HCT116 (cell line): ENCODE measurements at regions not wholly inside any gene's neighbourhood (a gene's known extent, or its start where the extent isn't known, plus 50 kb on each side); places are given as distances from the start of the nearest gene placed in this dataset.

ENCODE experiments used
- ATAC-seq: fragments of 200-7000 bp; cut with Tn5 transposase; 2 replicates; pipeline ENCODE4 v1.9.1; 2020; ENCODE audit warnings: mild to moderate bottlenecking, moderate library complexity
- BruUV-seq: library from RNA; stranded (reverse); fragments of 400-500 nt; replicated peaks from 2 replicates; lab custom pipeline; 2021; lab: Mats Ljungman, UMichigan
- CTCF ChIA-PET: fragments of 300-600 bp; sonication (Branson Sonifier 250); formaldehyde crosslinking; loops from one replicate; lab custom pipeline; 2021; ENCODE audit warnings: antibody characterized with exemption; lab: Charles Lee
- POLR2A ChIA-PET: fragments of 300-600, 350-600 bp; sonication (Branson Sonifier 250); formaldehyde crosslinking; loops from one replicate; lab custom pipeline; 2021; ENCODE audit warnings: antibody characterized with exemption; lab: Charles Lee
- RAD21 ChIA-PET, 2 experiments: fragments of 300-600 bp; sonication (Branson Sonifier 250); formaldehyde crosslinking; loops; one replicate each; lab custom pipeline; 2023; ENCODE audit warnings: low total read pairs in 2 of 2; ENCODE audit not compliant: uncharacterized antibody in 2 of 2, unreplicated experiment in 2 of 2, low non-redundant PET in 1 of 2; lab: Charles Lee
- DNase-seq: peaks from one replicate; pipeline ENCODE4 v3.0.0-alpha.2; 2010; ENCODE audit warnings: low read depth, low spot score
- H2AFZ ChIP-seq: fragments of 200-600 bp; shearing (Covaris generic), sonication (generic); 2 replicates; pipeline ENCODE4 v1.6.1; 2017; ENCODE audit warnings: low read depth, mixed run types, mixed read lengths, antibody characterized with exemption, low read length; ENCODE audit not compliant: poor library complexity, severe bottlenecking
- H3K27ac ChIP-seq: 2 replicates; pipeline ENCODE4 v1.5.1; 2012; ENCODE audit warnings: low read depth, low read length
- H3K27me3 ChIP-seq: fragments of 200-600 bp; sonication (generic); 2 replicates; pipeline ENCODE4 v1.6.1; 2016; ENCODE audit warnings: mixed run types, low read length, mixed read lengths; ENCODE audit not compliant: insufficient read depth
- H3K36me3 ChIP-seq, 2 experiments: fragments of 200-500 bp in 1 of 2; fragments of 200-600 bp in 1 of 2; sonication (Bioruptor generic) in 1 of 2; sonication (generic) in 1 of 2; 2 replicates each; pipeline versions ENCODE4 v1.5.1 to v1.6.1; 2014 to 2016; ENCODE audit warnings: low read length in 2 of 2, inconsistent platforms in 1 of 2, mixed read lengths in 1 of 2, mixed run types in 1 of 2; ENCODE audit not compliant: insufficient read depth in 2 of 2, control insufficient read depth in 1 of 2
- H3K4me1 ChIP-seq, 2 experiments: fragments of 200-600 bp in 1 of 2; sonication (generic) in 1 of 2; 2 replicates each; pipeline versions ENCODE4 v1.5.1 to v1.6.1; 2012 to 2017; ENCODE audit warnings: low read length in 2 of 2, inconsistent platforms in 1 of 2, mild to moderate bottlenecking in 1 of 2, mixed read lengths in 1 of 2, mixed run types in 1 of 2, moderate library complexity in 1 of 2; ENCODE audit not compliant: insufficient read depth in 2 of 2, control insufficient read depth in 1 of 2
- H3K4me2 ChIP-seq: fragments of 200-600 bp; sonication (generic); 2 replicates; pipeline ENCODE4 v1.6.1; 2017; ENCODE audit warnings: mixed run types, low read length, mixed read lengths
- H3K4me3 ChIP-seq, 2 experiments: fragments of 200-600 bp in 1 of 2; sonication (generic) in 1 of 2; replicated peaks in 1 of 2; 2 replicates each; pipeline ENCODE4 v1.5.1; 2011 to 2016; ENCODE audit warnings: low read length in 2 of 2, control low read depth in 1 of 2, low read depth in 1 of 2, mild to moderate bottlenecking in 1 of 2, mixed read lengths in 1 of 2, mixed run types in 1 of 2
- H3K79me2 ChIP-seq: fragments of 200-600 bp; sonication (generic); 2 replicates; pipeline ENCODE4 v1.6.1; 2017; ENCODE audit warnings: mild to moderate bottlenecking, mixed run types, low read length, moderate library complexity, mixed read lengths; ENCODE audit not compliant: insufficient read depth
- H3K9ac ChIP-seq: fragments of 200-600 bp; sonication (generic); 2 replicates; pipeline ENCODE4 v1.6.1; 2016; ENCODE audit warnings: low read length, mixed read lengths
- H3K9me2 ChIP-seq: fragments of 200-600 bp; sonication (generic), shearing (Covaris generic); 2 replicates; pipeline ENCODE4 v1.6.1; 2017; ENCODE audit warnings: mixed run types, mild to moderate bottlenecking, moderate library complexity; ENCODE audit not compliant: insufficient read depth
- H3K9me3 ChIP-seq, 2 experiments: fragments of 200-500 bp in 1 of 2; fragments of 200-600 bp in 1 of 2; sonication (Bioruptor generic) in 1 of 2; sonication (generic) in 1 of 2; 2 replicates each; pipeline ENCODE4 v1.6.1; 2014 to 2017; ENCODE audit warnings: low read length in 2 of 2, mixed read lengths in 2 of 2, inconsistent platforms in 1 of 2, low read depth in 1 of 2, mild to moderate bottlenecking in 1 of 2, mixed run types in 1 of 2, moderate library complexity in 1 of 2; ENCODE audit not compliant: control insufficient read depth in 1 of 2, insufficient read depth in 1 of 2
- H4K20me1 ChIP-seq: fragments of 200-600 bp; sonication (generic), shearing (Covaris generic); 2 replicates; pipeline ENCODE4 v1.6.1; 2017; ENCODE audit warnings: mixed run types, mild to moderate bottlenecking, moderate library complexity; ENCODE audit not compliant: insufficient read depth
- CBX3 ChIP-seq: IDR thresholded peaks from 2 replicates; pipeline ENCODE4 v1.6.1; 2012; ENCODE audit warnings: low read depth
- CEBPB ChIP-seq: IDR thresholded peaks from 2 replicates; pipeline ENCODE4 v1.6.1; 2012; ENCODE audit warnings: low read depth
- EGR1 ChIP-seq: IDR thresholded peaks from 2 replicates; pipeline ENCODE4 v1.6.1; 2012; ENCODE audit warnings: low read depth
- ELF1 ChIP-seq: IDR thresholded peaks from 2 replicates; pipeline ENCODE4 v1.6.1; 2012; ENCODE audit warnings: low read depth, borderline replicate concordance
- EZH2 ChIP-seq: fragments of 200-600 bp; sonication (generic); IDR thresholded peaks from 2 replicates; pipeline ENCODE4 v1.6.1; 2017; ENCODE audit warnings: antibody characterized with exemption, mixed run types
- EZH2phosphoT487 ChIP-seq: fragments of 200-600 bp; IDR thresholded peaks from 2 replicates; pipeline ENCODE4 v1.6.1; 2018; ENCODE audit warnings: antibody characterized with exemption, borderline replicate concordance
- JUND ChIP-seq: IDR thresholded peaks from 2 replicates; pipeline ENCODE4 v1.6.1; 2012
- POLR2A ChIP-seq: IDR thresholded peaks from 2 replicates; pipeline ENCODE4 v1.7.0; 2011; ENCODE audit warnings: borderline replicate concordance; ENCODE audit not compliant: insufficient read depth, insufficient read length; ENCODE audit errors: extremely low read depth
- RAD21 ChIP-seq: IDR thresholded peaks from 2 replicates; pipeline ENCODE4 v1.6.1; 2012; ENCODE audit warnings: low read depth, mild to moderate bottlenecking
- SIN3A ChIP-seq: IDR thresholded peaks from 2 replicates; pipeline ENCODE4 v1.6.1; 2012; ENCODE audit warnings: low read depth
- SP1 ChIP-seq: IDR thresholded peaks from 2 replicates; pipeline ENCODE4 v1.6.1; 2012; ENCODE audit warnings: low read depth
- YY1 ChIP-seq: IDR thresholded peaks from 2 replicates; pipeline ENCODE4 v1.6.1; 2011; ENCODE audit warnings: low read length, low read depth, moderate library complexity, mild to moderate bottlenecking; ENCODE audit not compliant: insufficient replicate concordance; ENCODE audit errors: extremely low read depth
- ZFX ChIP-seq: fragments of 450-650 bp; IDR thresholded peaks from 2 replicates; pipeline ENCODE4 v1.6.1; 2017
- ZNF274 ChIP-seq: fragments of 200-500 bp; sonication (Bioruptor generic); IDR thresholded peaks from 2 replicates; pipeline ENCODE4 v1.6.1; 2014; ENCODE audit warnings: mild to moderate bottlenecking, low read depth, low read length, inconsistent platforms
- intact Hi-C: fragments of 100-400 bp; cut with micrococcal nuclease; formaldehyde crosslinking; loops from 2 replicates; pipeline ENCODE4 v1.10.0; 2022
- TF ChIP-seq, protein P1 (sequence below): IDR thresholded peaks from 2 replicates; pipeline ENCODE4 v1.6.1; 2011; ENCODE audit warnings: mild to moderate bottlenecking, low read length, moderate library complexity; ENCODE audit not compliant: insufficient replicate concordance; ENCODE audit errors: extremely low read depth
- TF ChIP-seq, protein P2 (sequence below), 3 experiments: fragments of 200-600 bp in 1 of 3; sonication (generic) in 1 of 3; IDR thresholded peaks in 2 of 3; conservative IDR thresholded peaks in 1 of 3; 2 replicates each; pipeline ENCODE4 v1.5.1; 2012 to 2017; ENCODE audit warnings: low read depth in 2 of 3, low read length in 2 of 3, antibody characterized with exemption in 1 of 3, borderline replicate concordance in 1 of 3, control low read depth in 1 of 3, mild to moderate bottlenecking in 1 of 3, mixed read lengths in 1 of 3, mixed run types in 1 of 3, moderate library complexity in 1 of 3; ENCODE audit not compliant: insufficient read depth in 1 of 3
- TF ChIP-seq, protein P3 (sequence below): IDR thresholded peaks from 2 replicates; pipeline ENCODE4 v1.6.1; 2012; ENCODE audit warnings: low read depth
- TF ChIP-seq, protein P4 (sequence below): IDR thresholded peaks from 2 replicates; pipeline ENCODE4 v1.6.1; 2012
- TF ChIP-seq, protein P5 (sequence below): IDR thresholded peaks from 2 replicates; pipeline ENCODE4 v1.6.1; 2012

DNA sequence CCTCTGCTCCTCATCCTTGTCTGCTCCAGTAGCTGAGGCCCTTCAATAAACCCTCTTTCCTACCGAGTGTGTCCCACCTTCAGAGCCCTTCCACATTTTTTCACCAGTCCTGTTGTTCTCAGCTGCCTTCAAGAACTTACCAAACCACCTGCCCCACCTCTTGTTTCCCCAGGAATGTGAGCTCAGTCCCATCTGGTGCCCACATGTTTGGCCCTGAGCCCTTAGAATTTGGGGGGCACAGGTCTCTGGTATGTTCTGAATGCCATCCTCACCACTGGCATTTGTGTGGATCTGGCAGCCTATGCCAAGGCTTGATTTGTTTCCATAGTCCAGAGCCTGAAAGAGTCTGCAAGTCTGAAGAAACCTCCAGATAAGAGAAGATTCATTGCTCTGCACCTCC is 315.2 kb upstream of the PPP2R3A start:
- H3K4me2 ChIP-seq, result no peak overlapping the region
- no peaks in the 10 kb centered on the region for H3K9me2 ChIP-seq
- TF ChIP-seq, protein P1, sequence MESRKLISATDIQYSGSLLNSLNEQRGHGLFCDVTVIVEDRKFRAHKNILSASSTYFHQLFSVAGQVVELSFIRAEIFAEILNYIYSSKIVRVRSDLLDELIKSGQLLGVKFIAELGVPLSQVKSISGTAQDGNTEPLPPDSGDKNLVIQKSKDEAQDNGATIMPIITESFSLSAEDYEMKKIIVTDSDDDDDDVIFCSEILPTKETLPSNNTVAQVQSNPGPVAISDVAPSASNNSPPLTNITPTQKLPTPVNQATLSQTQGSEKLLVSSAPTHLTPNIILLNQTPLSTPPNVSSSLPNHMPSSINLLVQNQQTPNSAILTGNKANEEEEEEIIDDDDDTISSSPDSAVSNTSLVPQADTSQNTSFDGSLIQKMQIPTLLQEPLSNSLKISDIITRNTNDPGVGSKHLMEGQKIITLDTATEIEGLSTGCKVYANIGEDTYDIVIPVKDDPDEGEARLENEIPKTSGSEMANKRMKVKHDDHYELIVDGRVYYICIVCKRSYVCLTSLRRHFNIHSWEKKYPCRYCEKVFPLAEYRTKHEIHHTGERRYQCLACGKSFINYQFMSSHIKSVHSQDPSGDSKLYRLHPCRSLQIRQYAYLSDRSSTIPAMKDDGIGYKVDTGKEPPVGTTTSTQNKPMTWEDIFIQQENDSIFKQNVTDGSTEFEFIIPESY, result no peak
- no peak for TF ChIP-seq SP1
- no peak for TF ChIP-seq ZFX
- TF ChIP-seq, protein P2, sequence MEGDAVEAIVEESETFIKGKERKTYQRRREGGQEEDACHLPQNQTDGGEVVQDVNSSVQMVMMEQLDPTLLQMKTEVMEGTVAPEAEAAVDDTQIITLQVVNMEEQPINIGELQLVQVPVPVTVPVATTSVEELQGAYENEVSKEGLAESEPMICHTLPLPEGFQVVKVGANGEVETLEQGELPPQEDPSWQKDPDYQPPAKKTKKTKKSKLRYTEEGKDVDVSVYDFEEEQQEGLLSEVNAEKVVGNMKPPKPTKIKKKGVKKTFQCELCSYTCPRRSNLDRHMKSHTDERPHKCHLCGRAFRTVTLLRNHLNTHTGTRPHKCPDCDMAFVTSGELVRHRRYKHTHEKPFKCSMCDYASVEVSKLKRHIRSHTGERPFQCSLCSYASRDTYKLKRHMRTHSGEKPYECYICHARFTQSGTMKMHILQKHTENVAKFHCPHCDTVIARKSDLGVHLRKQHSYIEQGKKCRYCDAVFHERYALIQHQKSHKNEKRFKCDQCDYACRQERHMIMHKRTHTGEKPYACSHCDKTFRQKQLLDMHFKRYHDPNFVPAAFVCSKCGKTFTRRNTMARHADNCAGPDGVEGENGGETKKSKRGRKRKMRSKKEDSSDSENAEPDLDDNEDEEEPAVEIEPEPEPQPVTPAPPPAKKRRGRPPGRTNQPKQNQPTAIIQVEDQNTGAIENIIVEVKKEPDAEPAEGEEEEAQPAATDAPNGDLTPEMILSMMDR (IDR thresholded peaks at IDR 0.05 in 2 of 3, conservative IDR thresholded peaks at IDR 0.05 in 1 of 3; ENCODE audit: borderline replicate concordance in 1 of 3, insufficient read depth in 1 of 3, low read depth in 2 of 3, low read length in 2 of 3), result no peak
- TF ChIP-seq CEBPB, result no peak
- TF ChIP-seq CBX3, result no peak
- TF ChIP-seq SIN3A, result no peak
- TF ChIP-seq, protein P3, sequence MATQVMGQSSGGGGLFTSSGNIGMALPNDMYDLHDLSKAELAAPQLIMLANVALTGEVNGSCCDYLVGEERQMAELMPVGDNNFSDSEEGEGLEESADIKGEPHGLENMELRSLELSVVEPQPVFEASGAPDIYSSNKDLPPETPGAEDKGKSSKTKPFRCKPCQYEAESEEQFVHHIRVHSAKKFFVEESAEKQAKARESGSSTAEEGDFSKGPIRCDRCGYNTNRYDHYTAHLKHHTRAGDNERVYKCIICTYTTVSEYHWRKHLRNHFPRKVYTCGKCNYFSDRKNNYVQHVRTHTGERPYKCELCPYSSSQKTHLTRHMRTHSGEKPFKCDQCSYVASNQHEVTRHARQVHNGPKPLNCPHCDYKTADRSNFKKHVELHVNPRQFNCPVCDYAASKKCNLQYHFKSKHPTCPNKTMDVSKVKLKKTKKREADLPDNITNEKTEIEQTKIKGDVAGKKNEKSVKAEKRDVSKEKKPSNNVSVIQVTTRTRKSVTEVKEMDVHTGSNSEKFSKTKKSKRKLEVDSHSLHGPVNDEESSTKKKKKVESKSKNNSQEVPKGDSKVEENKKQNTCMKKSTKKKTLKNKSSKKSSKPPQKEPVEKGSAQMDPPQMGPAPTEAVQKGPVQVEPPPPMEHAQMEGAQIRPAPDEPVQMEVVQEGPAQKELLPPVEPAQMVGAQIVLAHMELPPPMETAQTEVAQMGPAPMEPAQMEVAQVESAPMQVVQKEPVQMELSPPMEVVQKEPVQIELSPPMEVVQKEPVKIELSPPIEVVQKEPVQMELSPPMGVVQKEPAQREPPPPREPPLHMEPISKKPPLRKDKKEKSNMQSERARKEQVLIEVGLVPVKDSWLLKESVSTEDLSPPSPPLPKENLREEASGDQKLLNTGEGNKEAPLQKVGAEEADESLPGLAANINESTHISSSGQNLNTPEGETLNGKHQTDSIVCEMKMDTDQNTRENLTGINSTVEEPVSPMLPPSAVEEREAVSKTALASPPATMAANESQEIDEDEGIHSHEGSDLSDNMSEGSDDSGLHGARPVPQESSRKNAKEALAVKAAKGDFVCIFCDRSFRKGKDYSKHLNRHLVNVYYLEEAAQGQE, result no peak
- TF ChIP-seq ELF1, result no peak
- TF ChIP-seq, protein P4, sequence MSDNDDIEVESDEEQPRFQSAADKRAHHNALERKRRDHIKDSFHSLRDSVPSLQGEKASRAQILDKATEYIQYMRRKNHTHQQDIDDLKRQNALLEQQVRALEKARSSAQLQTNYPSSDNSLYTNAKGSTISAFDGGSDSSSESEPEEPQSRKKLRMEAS, result no peak
- TF ChIP-seq, protein P5, sequence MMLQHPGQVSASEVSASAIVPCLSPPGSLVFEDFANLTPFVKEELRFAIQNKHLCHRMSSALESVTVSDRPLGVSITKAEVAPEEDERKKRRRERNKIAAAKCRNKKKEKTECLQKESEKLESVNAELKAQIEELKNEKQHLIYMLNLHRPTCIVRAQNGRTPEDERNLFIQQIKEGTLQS, result no peak
- TF ChIP-seq EZH2, result no peak
- no peak for TF ChIP-seq ZNF274
- no peak for TF ChIP-seq EZH2phosphoT487
- no peak for TF ChIP-seq YY1
- no peak for TF ChIP-seq RAD21
- no peak for TF ChIP-seq JUND
- TF ChIP-seq POLR2A, result no peak
- no peak for TF ChIP-seq EGR1
- H3K4me3 ChIP-seq, result no peak overlapping the region
- no peak overlapping the region for H3K9ac ChIP-seq
- no peaks in the 10 kb centered on the region for H4K20me1 ChIP-seq
- DNase-seq, result no peak
- H3K27me3 ChIP-seq, result peaks cover 9% of the 10 kb centered on the region; the same call in 1 of the 2 replicates
- ChIA-PET POLR2A (no interaction called here), RAD21 (no interaction called here), CTCF (no interaction called here)
- no peak overlapping the region for H3K27ac ChIP-seq
- BruUV-seq, result no TSS peak
- H2AFZ ChIP-seq, result no peak overlapping the region
- H3K36me3 ChIP-seq, result no peaks in the 10 kb centered on the region
- intact Hi-C loops, result no loop called here
- no peaks in the 10 kb centered on the region for H3K9me3 ChIP-seq
- no peaks in the 10 kb centered on the region for H3K4me1 ChIP-seq
- H3K79me2 ChIP-seq, result no peaks in the 10 kb centered on the region
- no peak for ATAC-seq
